HG03060 (cell line): ENCODE measurements at regions not wholly inside any gene's neighbourhood (a gene's known extent, or its start where the extent isn't known, plus 50 kb on each side); places are given as distances from the start of the nearest gene placed in this dataset.
"Not testable (repeated sequence)": the region's sequence is repeated elsewhere in the genome, so short reads cannot be mapped to it uniquely, and the experiment has no call there.

Experiments used
- ATAC-seq: cut with Tn5 transposase; IDR thresholded peaks from one replicate; pipeline ENCODE4 v1.9.1; 2021; ENCODE audit warnings: low read depth, moderate number of reproducible peaks; ENCODE audit not compliant: unreplicated experiment

- ATAC-seq, result no peak
Observed at GRCh38 chr17:72562615-72563188, 441.9 kb downstream of the SOX9 start.

DNA sequence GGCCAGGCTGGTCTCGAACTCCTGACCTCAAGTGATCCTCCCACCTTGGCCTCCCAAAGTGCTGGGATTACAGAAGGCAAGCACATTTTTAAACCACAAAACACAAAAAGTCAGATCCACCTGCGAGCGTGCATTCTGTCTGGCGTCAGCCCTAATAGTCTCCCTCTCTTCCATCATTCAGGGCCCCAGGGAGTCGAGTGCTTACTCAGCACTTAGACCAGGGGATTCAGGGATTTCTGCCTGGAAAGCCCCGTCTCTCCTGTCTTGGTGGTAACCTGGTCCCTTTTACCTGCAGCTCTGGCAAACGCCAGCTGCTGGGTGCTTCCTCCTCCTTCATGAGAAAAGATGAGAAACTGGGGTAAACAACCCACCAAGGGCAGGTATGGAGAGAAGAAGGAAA lies 443.1 kb downstream of the SOX9 start:
- no peak for ATAC-seq

- ATAC-seq, result no peak
Observed at GRCh38 chr17:72565006-72565405, 444.2 kb downstream of the SOX9 start.

DNA sequence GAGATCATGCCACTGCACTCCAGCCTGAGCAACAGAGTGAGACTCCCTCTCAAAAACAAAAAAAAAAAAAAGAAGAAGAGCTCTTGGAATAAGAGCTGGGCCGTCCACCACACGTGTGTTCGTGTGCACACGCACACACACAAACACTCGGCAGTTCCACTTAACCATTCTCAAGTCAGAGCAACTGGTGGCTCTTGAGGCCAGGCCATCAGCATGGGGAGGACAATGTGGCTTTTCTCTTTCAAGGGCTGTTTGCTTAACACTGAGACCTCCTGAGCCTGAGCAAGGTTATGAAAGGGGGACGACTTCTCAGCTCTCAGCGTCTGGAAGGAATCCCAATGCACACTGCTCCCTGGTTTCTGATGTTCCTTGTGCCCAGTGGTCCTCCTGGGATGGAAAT lies 444.9 kb downstream of the SOX9 start:
- ATAC-seq, result no peak

- no peak for ATAC-seq
Observed at GRCh38 chr17:72566671-72567484, 446.1 kb downstream of the SOX9 start.

GRCh38 chr17:72567774-72568173 lies 447.0 kb downstream of the SOX9 start:
- ATAC-seq, result no peak

DNA sequence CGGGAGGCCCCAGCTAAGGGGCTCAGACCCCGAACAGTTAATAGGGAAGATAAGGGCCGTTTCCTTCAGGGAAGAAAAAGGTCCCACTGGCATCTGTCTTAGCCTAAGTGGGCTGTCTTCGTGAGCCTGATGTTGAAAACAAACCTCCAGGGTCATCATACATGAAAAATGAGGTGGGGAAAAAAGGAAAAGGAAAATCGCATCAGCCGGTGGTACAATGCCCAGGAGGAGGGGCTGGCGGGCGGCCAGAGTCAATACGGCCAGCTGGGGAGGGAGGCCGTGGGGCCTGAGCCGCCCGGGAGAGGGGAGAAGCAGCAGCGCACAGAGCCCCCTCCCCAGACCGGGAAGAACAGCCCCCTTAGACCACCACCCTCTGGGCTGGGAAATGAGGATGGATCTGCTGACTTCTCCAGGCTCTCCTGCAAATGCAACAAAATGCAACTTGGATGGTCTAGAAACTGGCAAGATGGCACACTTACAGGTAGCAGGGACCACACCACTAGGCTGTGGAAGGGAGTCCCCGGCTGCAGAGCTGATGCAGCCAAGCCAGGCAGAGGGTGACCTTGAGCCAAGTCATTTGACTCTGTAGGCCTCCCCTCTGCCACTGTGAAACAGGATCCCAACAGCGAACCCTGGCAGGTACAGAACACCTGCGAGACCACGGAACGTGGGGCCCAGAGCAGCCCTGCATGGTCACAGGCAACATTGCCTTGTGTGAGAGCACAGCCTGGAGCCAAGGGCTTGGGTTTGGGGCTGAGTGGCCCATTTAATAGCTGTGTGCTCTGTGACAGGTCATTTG lies 448.5 kb downstream of the SOX9 start:
- ATAC-seq, result no peak

DNA sequence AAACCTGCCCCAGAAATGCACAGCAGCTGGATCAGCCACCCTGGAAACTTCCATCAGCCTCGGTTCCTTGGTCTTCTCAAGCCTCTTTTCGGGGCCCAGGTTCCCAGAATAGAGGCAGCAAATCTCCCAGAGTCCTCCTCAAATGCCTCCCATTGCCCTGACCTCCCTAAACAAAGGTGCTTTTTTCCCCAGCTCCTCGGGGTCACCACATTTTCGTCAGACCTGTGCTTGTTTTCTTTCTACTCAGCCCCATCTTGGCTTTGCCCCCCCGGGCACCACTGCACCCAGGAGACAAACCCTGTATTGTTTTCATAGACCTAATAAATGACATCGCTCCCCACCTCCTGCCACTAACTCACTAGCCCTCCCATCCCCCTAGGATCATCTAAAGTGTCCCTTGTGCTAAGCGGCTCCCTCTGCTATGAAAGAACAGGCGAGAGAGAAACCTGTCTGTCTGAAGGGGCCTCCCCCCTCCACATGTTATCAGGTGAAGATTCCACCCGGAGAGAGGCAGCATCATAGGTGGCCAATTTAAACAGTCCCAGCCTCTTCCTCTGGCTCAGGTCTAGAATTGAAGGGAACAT lies 451.1 kb downstream of the SOX9 start:
- no peak for ATAC-seq

- ATAC-seq, result no peak
Observed at GRCh38 chr17:72572604-72573491, 452.0 kb downstream of the SOX9 start.

GRCh38 chr17:72573492-72573801 lies 452.6 kb downstream of the SOX9 start:
- not testable (repeated sequence) for ATAC-seq

DNA sequence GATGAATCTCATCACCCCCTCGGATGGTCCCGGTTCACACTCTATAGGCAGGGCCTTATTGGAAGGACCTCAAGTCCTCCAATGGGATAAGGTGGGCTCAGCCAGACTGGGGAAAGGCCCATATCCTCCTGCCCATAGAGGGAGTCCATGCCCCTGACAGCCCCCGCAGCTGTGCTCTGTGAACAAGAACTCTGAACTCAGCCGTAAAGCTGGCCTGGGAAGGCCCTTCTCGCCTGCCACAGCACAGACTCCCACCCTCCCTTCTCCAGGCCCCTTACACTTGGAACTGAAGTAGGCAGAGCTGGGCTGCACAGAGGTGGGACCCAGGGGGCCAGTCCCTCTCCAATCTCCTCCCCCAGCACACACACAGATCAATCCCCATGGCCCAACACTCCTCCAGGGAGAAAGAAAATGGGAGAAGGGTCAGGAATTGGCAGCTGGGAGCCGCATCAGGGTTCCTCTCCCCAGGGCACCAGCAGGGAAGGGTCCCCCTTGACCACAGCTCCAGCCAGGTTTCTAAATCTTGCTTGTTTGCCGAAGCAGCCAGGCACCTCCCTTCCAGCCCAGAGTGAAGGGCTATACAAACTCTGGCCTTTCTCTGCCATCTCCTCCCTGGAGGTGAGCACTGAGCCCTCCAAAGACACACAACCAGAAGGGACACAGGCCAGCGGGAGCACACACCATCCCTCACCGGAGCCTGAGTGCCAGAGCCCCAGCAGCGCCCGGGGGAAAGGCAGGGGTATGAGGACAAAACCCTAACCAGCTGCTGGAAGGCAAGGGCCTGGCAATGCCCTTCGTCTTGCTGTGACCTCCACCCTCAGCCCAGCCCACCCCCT lies 454.1 kb downstream of the SOX9 start:
- no peak for ATAC-seq

DNA sequence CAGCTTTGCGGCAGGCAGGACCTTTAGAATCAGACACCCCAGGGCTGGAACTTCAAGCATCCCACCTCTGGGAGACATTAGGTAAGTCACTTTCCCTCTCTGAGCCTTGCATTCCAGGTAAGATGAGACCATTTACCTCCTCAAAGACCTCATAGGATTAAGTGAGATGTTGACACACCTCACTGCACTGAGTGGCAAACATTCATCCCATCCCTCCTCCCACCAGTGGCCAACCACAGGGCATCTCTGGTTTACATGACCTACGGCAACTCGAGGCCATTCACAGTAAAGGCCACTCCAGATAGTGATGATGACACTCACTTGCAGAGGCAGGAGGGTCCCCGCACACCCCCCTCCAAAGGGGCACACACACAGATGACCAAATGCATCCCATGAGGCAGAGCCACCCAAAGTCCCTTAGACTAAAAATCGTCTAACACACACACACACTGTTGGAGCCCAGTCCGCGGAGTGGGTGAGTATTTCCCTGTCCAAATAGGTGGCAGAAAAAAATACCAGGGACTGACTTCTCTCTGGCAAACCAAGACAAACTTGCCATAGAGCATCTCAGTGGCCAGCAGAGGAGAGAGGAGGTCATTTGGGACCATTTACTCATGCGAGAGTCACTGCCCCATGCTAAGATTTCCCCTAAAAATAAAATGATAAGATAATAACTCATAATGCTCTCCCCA lies 454.9 kb downstream of the SOX9 start:
- no peak for ATAC-seq

DNA sequence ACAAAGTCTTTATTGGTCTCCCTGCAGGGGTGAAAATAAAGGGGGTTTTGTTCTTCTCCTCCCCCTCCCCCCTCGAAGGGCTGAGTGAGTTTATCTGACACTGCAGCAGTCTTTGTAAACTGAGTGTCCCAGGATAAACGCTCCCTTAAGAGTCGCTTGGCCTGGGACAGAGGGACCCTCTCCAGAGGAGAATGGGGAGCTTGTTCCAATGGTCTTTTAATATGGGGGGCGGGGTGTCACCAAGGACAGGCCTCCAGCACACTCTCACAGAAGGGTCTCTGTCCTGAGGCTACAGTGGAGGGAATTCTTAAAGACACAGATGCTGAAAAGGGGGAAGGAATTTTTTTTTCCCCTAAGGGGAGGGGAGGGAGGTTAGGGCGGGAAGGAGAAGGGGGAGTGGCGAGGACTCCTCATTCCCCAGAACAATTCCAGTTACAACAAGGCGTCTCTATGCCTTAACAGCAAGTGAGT lies 455.5 kb downstream of the SOX9 start:
- ATAC-seq, result no peak

DNA sequence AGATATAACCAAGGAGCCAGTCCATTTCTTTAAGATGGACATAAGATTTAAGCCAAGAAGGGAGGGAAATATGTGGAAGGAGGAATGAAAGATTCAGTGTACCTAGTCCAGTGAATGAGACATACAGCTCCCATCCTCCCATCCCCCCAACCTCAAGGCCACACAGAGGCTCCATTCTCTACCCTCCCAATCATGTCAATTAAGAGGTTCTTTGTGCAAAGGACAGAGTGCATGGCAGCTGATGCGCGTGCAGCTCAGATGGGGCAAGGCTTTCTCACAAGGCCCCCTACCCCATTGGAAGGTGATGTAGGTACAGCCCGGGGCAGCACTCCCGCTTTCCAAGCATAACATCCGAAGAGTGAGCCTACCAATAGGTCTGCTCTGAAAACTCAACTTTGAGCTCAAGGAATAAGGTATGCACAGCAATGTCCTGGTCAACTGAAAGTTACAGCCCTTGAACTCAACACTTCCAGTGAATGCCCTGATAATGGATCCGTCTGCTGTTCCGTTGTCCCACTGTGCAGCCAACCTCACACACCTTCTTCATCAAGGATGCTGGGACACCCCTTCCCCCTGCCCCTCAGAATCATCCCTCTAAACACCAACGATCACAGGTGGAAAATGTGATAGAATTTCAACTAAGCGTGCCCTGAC lies 458.1 kb downstream of the SOX9 start:
- no peak for ATAC-seq

- ATAC-seq, result no peak
Observed at GRCh38 chr17:72579990-72580320, 459.1 kb downstream of the SOX9 start.

- ATAC-seq, result no peak
Observed at GRCh38 chr17:72580321-72581127, 459.7 kb downstream of the SOX9 start.

DNA sequence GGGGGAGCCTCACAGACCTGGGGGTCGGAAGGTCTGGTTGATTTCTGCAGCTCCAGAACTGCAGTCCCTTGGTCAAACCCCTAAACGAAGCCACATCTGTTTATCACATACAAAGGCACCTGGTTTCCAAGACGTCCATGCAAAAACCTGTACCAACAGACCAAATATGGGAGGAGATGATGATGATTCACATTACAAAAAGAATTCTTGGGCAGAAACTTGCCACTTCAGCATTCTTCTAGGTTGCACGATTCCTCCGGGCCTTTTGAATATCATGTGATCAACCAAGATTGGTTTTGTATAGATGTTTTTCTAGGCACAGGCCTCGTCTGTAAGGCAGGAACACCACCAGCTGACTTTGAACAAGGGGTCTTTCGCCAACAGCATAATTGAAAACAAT lies 466.3 kb downstream of the SOX9 start:
- ATAC-seq, result no peak
